B cell (primary cell): ENCODE measurements at regions not wholly inside any gene's neighbourhood (a gene's known extent, or its start where the extent isn't known, plus 50 kb on each side); places are given as distances from the start of the nearest gene placed in this dataset.

Experiments
- ATAC-seq: fragments of 200-7000 bp; cut with Tn5 transposase; one replicate; pipeline ENCODE4 v1.10.0; 2021; ENCODE audit warnings: low read depth, mild to moderate bottlenecking, moderate number of reproducible peaks, moderate library complexity
- CTCF ChIA-PET: fragments of 350-600 bp; sonication (Branson Sonifier 250); formaldehyde crosslinking; loops from one replicate; lab custom pipeline; 2021; ENCODE audit warnings: antibody characterized with exemption, inconsistent platforms; lab: Charles Lee
- POLR2A ChIA-PET: fragments of 350-600 bp; sonication (Branson Sonifier 250); formaldehyde crosslinking; loops from one replicate; lab custom pipeline; 2021; ENCODE audit warnings: antibody characterized with exemption; lab: Charles Lee
- DNase-seq: peaks from one replicate; pipeline ENCODE4 v3.0.0; 2013
- H2AFZ ChIP-seq: 2 replicates; pipeline ENCODE4 v1.6.1; 2012; ENCODE audit warnings: mild to moderate bottlenecking, low read depth, low read length; ENCODE audit not compliant: insufficient read depth, poor library complexity, severe bottlenecking
- H3K27ac ChIP-seq, 2 donors: 1 replicate in 1 of 2; 2 replicates in 1 of 2; pipeline ENCODE4 v1.5.1; 2012 to 2013; ENCODE audit warnings: low read length in 2 of 2, mild to moderate bottlenecking in 2 of 2, moderate library complexity in 1 of 2
- H3K27me3 ChIP-seq, 4 experiments: fragments of 200-600 bp in 1 of 4; sonication (generic) in 1 of 4; replicated peaks in 1 of 4; 1 replicate in 2 of 4; 2 replicates in 2 of 4; pipeline versions ENCODE4 v1.6.1 to v1.7.0; 2013 to 2016; ENCODE audit warnings: low read length in 3 of 4, mild to moderate bottlenecking in 2 of 4, mixed read lengths in 1 of 4, moderate library complexity in 1 of 4; ENCODE audit not compliant: insufficient read depth in 4 of 4, control insufficient read depth in 3 of 4; ENCODE audit errors: control extremely low read depth in 1 of 4
- H3K36me3 ChIP-seq, 2 experiments: replicated peaks in 1 of 2; 1 replicate in 1 of 2; 2 replicates in 1 of 2; pipeline versions ENCODE4 v1.6.1 to v1.7.1; 2013; ENCODE audit warnings: low read length in 1 of 2; ENCODE audit not compliant: insufficient read depth in 2 of 2, control insufficient read depth in 1 of 2; ENCODE audit errors: control extremely low read depth in 1 of 2, extremely low read depth in 1 of 2
- H3K4me1 ChIP-seq, 2 donors: fragments of 200-600 bp in 1 of 2; sonication (generic) in 1 of 2; 1 replicate in 1 of 2; 2 replicates in 1 of 2; pipeline versions ENCODE4 v1.5.1 to v1.6.1; 2013 to 2017; ENCODE audit warnings: low read length in 2 of 2; ENCODE audit not compliant: control insufficient read depth in 2 of 2, insufficient read depth in 2 of 2
- H3K4me2 ChIP-seq: replicated peaks from 2 replicates; pipeline ENCODE3; 2012; ENCODE audit warnings: mild to moderate bottlenecking, low read depth, low read length; ENCODE audit not compliant: poor library complexity, severe bottlenecking
- H3K4me3 ChIP-seq, 5 experiments: fragments of 200-600 bp in 1 of 5; sonication (generic) in 1 of 5; 1 replicate in 3 of 5; 2 replicates in 2 of 5; pipeline versions ENCODE4 v1.5.1 to v1.7.0; 2011 to 2016; ENCODE audit warnings: low read length in 4 of 5, mild to moderate bottlenecking in 4 of 5, low read depth in 2 of 5, control low read depth in 1 of 5, moderate library complexity in 1 of 5; ENCODE audit not compliant: insufficient read depth in 1 of 5; ENCODE audit errors: control extremely low read depth in 1 of 5, extremely low read depth in 1 of 5
- H3K79me2 ChIP-seq: fragments of 200-600 bp; sonication (generic); one replicate; pipeline ENCODE4 v1.6.0; 2016; ENCODE audit warnings: low read length; ENCODE audit not compliant: control insufficient read depth, insufficient read depth
- H3K9ac ChIP-seq: fragments of 200-600 bp; sonication (generic); 2 replicates; pipeline ENCODE4 v1.6.1; 2017; ENCODE audit warnings: mild to moderate bottlenecking, low read length, moderate library complexity
- H3K9me3 ChIP-seq, 3 donors: one replicate each; pipeline versions ENCODE4 v1.6.1 to v1.7.1; 2013; ENCODE audit warnings: low read length in 2 of 3; ENCODE audit not compliant: control insufficient read depth in 2 of 3, insufficient read depth in 1 of 3; ENCODE audit errors: control extremely low read depth in 1 of 3
- H4K20me1 ChIP-seq: 2 replicates; pipeline ENCODE4 v1.6.0; 2012; ENCODE audit warnings: mild to moderate bottlenecking, low read length; ENCODE audit not compliant: insufficient read depth, control insufficient read depth, poor library complexity, severe bottlenecking
- H3K27ac Mint-ChIP-seq: one replicate; pipeline ENCODE4 v1.8.0; 2021; ENCODE audit warnings: mixed read lengths
- H3K27me3 Mint-ChIP-seq: one replicate; pipeline ENCODE4 v1.8.0; 2021; ENCODE audit warnings: mixed read lengths
- H3K4me1 Mint-ChIP-seq: one replicate; pipeline ENCODE4 v1.8.0; 2021; ENCODE audit warnings: mixed read lengths
- H3K4me3 Mint-ChIP-seq: one replicate; pipeline ENCODE4 v1.8.0; 2021; ENCODE audit warnings: mixed read lengths
- H3K9me3 Mint-ChIP-seq: one replicate; pipeline ENCODE4 v1.8.0; 2022; ENCODE audit warnings: mixed read lengths; ENCODE audit not compliant: insufficient read depth
- EZH2 ChIP-seq: IDR thresholded peaks from 2 replicates; pipeline ENCODE4 v1.6.1; 2012; ENCODE audit warnings: borderline replicate concordance, low read depth, mild to moderate bottlenecking, moderate library complexity, low read length; ENCODE audit not compliant: insufficient read depth, poor library complexity, severe bottlenecking
- WGBS: methylation state at CpG from one replicate; pipeline ENCODE4 v1.1.5; 2013; ENCODE audit warnings: missing lambda C conversion rate; ENCODE audit not compliant: insufficient coverage; 5-methylcytosine and 5-hydroxymethylcytosine counted together
- intact Hi-C: fragments of 100-400 bp; cut with micrococcal nuclease; formaldehyde crosslinking; loops from one replicate; pipeline ENCODE4 v1.10.0; 2022
- TF ChIP-seq, protein P1 (sequence below): fragments of 200-600 bp; IDR thresholded peaks from one replicate; pipeline ENCODE4 v1.8.0; 2022; ENCODE audit warnings: antibody characterized with exemption, mild to moderate bottlenecking

GRCh38 chr5:19369048-19369447 is 619.0 kb downstream of the CDH18 start:
- ATAC-seq: no peak
- no peak for DNase-seq
- H3K4me1 Mint-ChIP-seq: no peaks in the 10 kb centered on the region
- no peaks in the 10 kb centered on the region for H3K9me3 Mint-ChIP-seq
- no peak overlapping the region for H3K27ac ChIP-seq
- H3K27me3 ChIP-seq: no peaks in the 10 kb centered on the region
- no peak overlapping the region for H2AFZ ChIP-seq
- POLR2A ChIA-PET: no interaction called here
- no peaks in the 10 kb centered on the region for H3K27me3 Mint-ChIP-seq
- H3K9ac ChIP-seq: no peak overlapping the region
- no peaks in the 10 kb centered on the region for H4K20me1 ChIP-seq
- H3K4me3 ChIP-seq: no peak overlapping the region
- no peak overlapping the region for H3K4me3 Mint-ChIP-seq
- TF ChIP-seq, protein P1, sequence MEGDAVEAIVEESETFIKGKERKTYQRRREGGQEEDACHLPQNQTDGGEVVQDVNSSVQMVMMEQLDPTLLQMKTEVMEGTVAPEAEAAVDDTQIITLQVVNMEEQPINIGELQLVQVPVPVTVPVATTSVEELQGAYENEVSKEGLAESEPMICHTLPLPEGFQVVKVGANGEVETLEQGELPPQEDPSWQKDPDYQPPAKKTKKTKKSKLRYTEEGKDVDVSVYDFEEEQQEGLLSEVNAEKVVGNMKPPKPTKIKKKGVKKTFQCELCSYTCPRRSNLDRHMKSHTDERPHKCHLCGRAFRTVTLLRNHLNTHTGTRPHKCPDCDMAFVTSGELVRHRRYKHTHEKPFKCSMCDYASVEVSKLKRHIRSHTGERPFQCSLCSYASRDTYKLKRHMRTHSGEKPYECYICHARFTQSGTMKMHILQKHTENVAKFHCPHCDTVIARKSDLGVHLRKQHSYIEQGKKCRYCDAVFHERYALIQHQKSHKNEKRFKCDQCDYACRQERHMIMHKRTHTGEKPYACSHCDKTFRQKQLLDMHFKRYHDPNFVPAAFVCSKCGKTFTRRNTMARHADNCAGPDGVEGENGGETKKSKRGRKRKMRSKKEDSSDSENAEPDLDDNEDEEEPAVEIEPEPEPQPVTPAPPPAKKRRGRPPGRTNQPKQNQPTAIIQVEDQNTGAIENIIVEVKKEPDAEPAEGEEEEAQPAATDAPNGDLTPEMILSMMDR: no peak
- TF ChIP-seq EZH2: no peak
- intact Hi-C loops: no loop called here
- CTCF ChIA-PET: no interaction called here
- no peaks in the 10 kb centered on the region for H3K4me1 ChIP-seq
- H3K79me2 ChIP-seq: no peaks in the 10 kb centered on the region
- H3K9me3 ChIP-seq: no peaks in the 10 kb centered on the region
- H3K36me3 ChIP-seq: no peaks in the 10 kb centered on the region
- no peak overlapping the region for H3K4me2 ChIP-seq
- H3K27ac Mint-ChIP-seq: no peak overlapping the region
- WGBS: 83% methylated on average over 1 of the region's 3 CpGs

GRCh38 chr5:19369561-19369960 is 618.4 kb downstream of the CDH18 start:
- Histone ChIP-seq H3K9ac (no peak overlapping the region), H4K20me1 (no peaks in the 10 kb centered on the region), H3K27ac (no peak overlapping the region), H3K79me2 (no peaks in the 10 kb centered on the region), H3K9me3 (no peaks in the 10 kb centered on the region), H3K4me2 (no peak overlapping the region), H3K4me1 (no peaks in the 10 kb centered on the region), H3K36me3 (no peaks in the 10 kb centered on the region), H2AFZ (no peak overlapping the region), H3K4me3 (no peak overlapping the region), H3K27me3 (no peaks in the 10 kb centered on the region)
- WGBS: no CpG with 5 or more reads among the region's 4 CpGs
- ChIA-PET CTCF (no interaction called here), POLR2A (no interaction called here)
- ATAC-seq (no peak), DNase-seq (no peak)
- Mint-ChIP-seq H3K4me1 (no peaks in the 10 kb centered on the region), H3K4me3 (no peak overlapping the region), H3K9me3 (no peaks in the 10 kb centered on the region), H3K27ac (no peak overlapping the region), H3K27me3 (no peaks in the 10 kb centered on the region)
- intact Hi-C loops: no loop called here
- TF ChIP-seq EZH2: no peak
- TF ChIP-seq, protein P1: no peak
